Panc1 (cell line): ENCODE measurements at regions not wholly inside any gene's neighbourhood (a gene's known extent, or its start where the extent isn't known, plus 50 kb on each side); places are given as distances from the start of the nearest gene placed in this dataset.

ENCODE experiments used
- POLR2AphosphoS5 ChIP-seq: IDR thresholded peaks from 2 replicates; pipeline ENCODE4 v1.6.1; 2012; ENCODE audit warnings: mild to moderate bottlenecking, low read depth, low read length, moderate library complexity
- TF ChIP-seq, protein P1 (sequence below): fragments of 450-650 bp; IDR thresholded peaks from 2 replicates; pipeline ENCODE4 v1.5.1; 2017; ENCODE audit warnings: mild to moderate bottlenecking

DNA sequence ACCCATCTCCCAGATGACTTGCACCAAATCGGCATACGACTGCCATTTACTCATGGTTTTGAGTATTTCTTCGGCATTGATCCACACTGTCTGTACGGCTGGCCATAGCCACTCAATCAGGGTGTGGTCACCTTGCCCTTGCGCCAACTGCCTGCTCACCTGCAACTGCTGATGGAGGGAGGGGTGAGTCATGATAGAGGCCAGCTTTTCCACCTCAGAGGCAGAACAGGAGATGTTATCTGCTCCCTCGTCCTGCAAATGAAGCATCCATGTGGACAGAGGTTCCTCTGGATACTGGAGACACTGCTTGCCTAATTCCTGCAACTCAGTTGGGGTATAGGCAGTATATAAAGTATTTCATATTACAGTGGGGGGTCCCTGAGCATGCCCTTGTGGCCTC lies 85.6 kb upstream of the ATP10B start:
- TF ChIP-seq POLR2AphosphoS5, result no peak
- TF ChIP-seq, protein P1, sequence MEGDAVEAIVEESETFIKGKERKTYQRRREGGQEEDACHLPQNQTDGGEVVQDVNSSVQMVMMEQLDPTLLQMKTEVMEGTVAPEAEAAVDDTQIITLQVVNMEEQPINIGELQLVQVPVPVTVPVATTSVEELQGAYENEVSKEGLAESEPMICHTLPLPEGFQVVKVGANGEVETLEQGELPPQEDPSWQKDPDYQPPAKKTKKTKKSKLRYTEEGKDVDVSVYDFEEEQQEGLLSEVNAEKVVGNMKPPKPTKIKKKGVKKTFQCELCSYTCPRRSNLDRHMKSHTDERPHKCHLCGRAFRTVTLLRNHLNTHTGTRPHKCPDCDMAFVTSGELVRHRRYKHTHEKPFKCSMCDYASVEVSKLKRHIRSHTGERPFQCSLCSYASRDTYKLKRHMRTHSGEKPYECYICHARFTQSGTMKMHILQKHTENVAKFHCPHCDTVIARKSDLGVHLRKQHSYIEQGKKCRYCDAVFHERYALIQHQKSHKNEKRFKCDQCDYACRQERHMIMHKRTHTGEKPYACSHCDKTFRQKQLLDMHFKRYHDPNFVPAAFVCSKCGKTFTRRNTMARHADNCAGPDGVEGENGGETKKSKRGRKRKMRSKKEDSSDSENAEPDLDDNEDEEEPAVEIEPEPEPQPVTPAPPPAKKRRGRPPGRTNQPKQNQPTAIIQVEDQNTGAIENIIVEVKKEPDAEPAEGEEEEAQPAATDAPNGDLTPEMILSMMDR, result no peak
